ENCODE measurements at regions not wholly inside any gene's neighbourhood (a gene's known extent, or its start where the extent isn't known, plus 50 kb on each side); places are given as distances from the start of the nearest gene placed in this dataset.

DNA sequence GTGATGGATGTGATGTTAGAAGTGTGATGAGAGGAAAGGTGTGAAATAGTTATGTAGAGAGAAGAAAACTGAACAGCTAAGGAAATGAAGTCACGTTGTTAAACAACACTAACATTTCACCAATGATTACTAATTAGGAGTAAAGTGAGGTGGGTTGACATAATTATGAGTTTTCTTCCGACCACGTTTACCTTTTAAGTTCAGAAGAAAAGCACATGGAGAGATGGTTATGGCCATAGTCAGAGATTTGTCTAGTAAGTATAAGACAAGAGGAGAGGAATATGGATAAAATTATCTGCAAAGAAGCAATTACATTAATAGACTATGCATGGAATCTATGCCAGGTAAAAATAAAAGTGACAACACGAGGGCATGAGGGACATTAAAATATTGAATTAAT is 551.3 kb upstream of the TECRL start:
- TF ChIP-seq, protein P1, sequence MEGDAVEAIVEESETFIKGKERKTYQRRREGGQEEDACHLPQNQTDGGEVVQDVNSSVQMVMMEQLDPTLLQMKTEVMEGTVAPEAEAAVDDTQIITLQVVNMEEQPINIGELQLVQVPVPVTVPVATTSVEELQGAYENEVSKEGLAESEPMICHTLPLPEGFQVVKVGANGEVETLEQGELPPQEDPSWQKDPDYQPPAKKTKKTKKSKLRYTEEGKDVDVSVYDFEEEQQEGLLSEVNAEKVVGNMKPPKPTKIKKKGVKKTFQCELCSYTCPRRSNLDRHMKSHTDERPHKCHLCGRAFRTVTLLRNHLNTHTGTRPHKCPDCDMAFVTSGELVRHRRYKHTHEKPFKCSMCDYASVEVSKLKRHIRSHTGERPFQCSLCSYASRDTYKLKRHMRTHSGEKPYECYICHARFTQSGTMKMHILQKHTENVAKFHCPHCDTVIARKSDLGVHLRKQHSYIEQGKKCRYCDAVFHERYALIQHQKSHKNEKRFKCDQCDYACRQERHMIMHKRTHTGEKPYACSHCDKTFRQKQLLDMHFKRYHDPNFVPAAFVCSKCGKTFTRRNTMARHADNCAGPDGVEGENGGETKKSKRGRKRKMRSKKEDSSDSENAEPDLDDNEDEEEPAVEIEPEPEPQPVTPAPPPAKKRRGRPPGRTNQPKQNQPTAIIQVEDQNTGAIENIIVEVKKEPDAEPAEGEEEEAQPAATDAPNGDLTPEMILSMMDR (IDR thresholded peaks at IDR 0.05), result no peak
- no peak for TF ChIP-seq POLR2A (IDR thresholded peaks at IDR 0.05)
